ENCODE measurements at regions not wholly inside any gene's neighbourhood (a gene's known extent, or its start where the extent isn't known, plus 50 kb on each side); places are given as distances from the start of the nearest gene placed in this dataset.

- H3K4me3 ChIP-seq (ENCODE audit: low read depth, low read length), result no peak overlapping the region
- TF ChIP-seq CTCF (IDR thresholded peaks at IDR 0.05; ENCODE audit: low read depth, low read length, missing control alignments), result no peak
- no peak for DNase-seq (ENCODE audit: low read depth)
These were observed 197.2 kb downstream of the HLX start for GRCh38 chr1:221076391-221076811.

GRCh38 chr1:221078260-221078965 is 199.2 kb downstream of the HLX start:
- TF ChIP-seq CTCF (IDR thresholded peaks at IDR 0.05; ENCODE audit: low read depth, low read length, missing control alignments), result no peak
- no peak for DNase-seq (ENCODE audit: low read depth)
- no peak overlapping the region for H3K4me3 ChIP-seq (ENCODE audit: low read depth, low read length)

- no peak for TF ChIP-seq CTCF (IDR thresholded peaks at IDR 0.05; ENCODE audit: low read depth, low read length, missing control alignments)
- DNase-seq (ENCODE audit: low read depth), result no peak
- no peak overlapping the region for H3K4me3 ChIP-seq (ENCODE audit: low read depth, low read length)
These were observed 204.7 kb downstream of the HLX start for GRCh38 chr1:221083902-221084301.

- TF ChIP-seq CTCF (IDR thresholded peaks at IDR 0.05; ENCODE audit: low read depth, low read length, missing control alignments), result no peak
- no peak for DNase-seq (ENCODE audit: low read depth)
- no peak overlapping the region for H3K4me3 ChIP-seq (ENCODE audit: low read depth, low read length)
These were observed 205.4 kb downstream of the HLX start for GRCh38 chr1:221084681-221085080.

GRCh38 chr1:221085701-221086375 is 206.6 kb downstream of the HLX start:
- no peak overlapping the region for H3K4me3 ChIP-seq (ENCODE audit: low read depth, low read length)
- DNase-seq (ENCODE audit: low read depth), result no peak
- no peak for TF ChIP-seq CTCF (IDR thresholded peaks at IDR 0.05; ENCODE audit: low read depth, low read length, missing control alignments)

GRCh38 chr1:221087919-221088318 is 208.7 kb downstream of the HLX start:
- no peak for DNase-seq (ENCODE audit: low read depth)
- no peak overlapping the region for H3K4me3 ChIP-seq (ENCODE audit: low read depth, low read length)
- TF ChIP-seq CTCF (IDR thresholded peaks at IDR 0.05; ENCODE audit: low read depth, low read length, missing control alignments), result no peak

GRCh38 chr1:221089273-221089672 is 210.0 kb downstream of the HLX start:
- no peak for DNase-seq (ENCODE audit: low read depth)
- no peak for TF ChIP-seq CTCF (IDR thresholded peaks at IDR 0.05; ENCODE audit: low read depth, low read length, missing control alignments)
- no peak overlapping the region for H3K4me3 ChIP-seq (ENCODE audit: low read depth, low read length)
